ENCODE measurements at regions not wholly inside any gene's neighbourhood (a gene's known extent, or its start where the extent isn't known, plus 50 kb on each side); places are given as distances from the start of the nearest gene placed in this dataset.

- TF ChIP-seq CTCF (IDR thresholded peaks at IDR 0.05; ENCODE audit: insufficient read depth, low read length) (no peak), POLR2AphosphoS5 (IDR thresholded peaks at IDR 0.05; ENCODE audit: low read depth) (no peak), REST (IDR thresholded peaks at IDR 0.05; ENCODE audit: insufficient replicate concordance, low read depth) (no peak), GABPA (IDR thresholded peaks at IDR 0.05; ENCODE audit: low read depth) (no peak), SPI1 (IDR thresholded peaks at IDR 0.05; ENCODE audit: borderline replicate concordance, low read depth) (no peak)
Measured at GRCh38 chr4:1485280-1485679, 79.0 kb upstream of the NKX1-1 start.
